HEK293 (cell line): ENCODE measurements at regions not wholly inside any gene's neighbourhood (a gene's known extent, or its start where the extent isn't known, plus 50 kb on each side); places are given as distances from the start of the nearest gene placed in this dataset.

Experiments
- CTCF ChIA-PET: fragments of 350-600 bp; formaldehyde crosslinking; extraction: SDS; loops from one replicate; lab custom pipeline; 2021; ENCODE audit warnings: antibody characterized with exemption; lab: Yijun Ruan, JAX
- POLR2A ChIA-PET: fragments of 300-600 bp; formaldehyde crosslinking; extraction: SDS; loops from one replicate; lab custom pipeline; 2020; ENCODE audit warnings: antibody characterized with exemption, inconsistent platforms; lab: Yijun Ruan, JAX
- H3K27ac ChIP-seq: fragments of 200-500 bp; sonication (Bioruptor generic); 2 replicates; pipeline ENCODE4 v1.5.1; 2014; ENCODE audit warnings: low read depth, low read length, control low read depth, inconsistent platforms; ENCODE audit errors: extremely low read depth
- H3K36me3 ChIP-seq, 2 experiments: fragments of 200-500 bp in 1 of 2; sonication (Bioruptor generic) in 1 of 2; 1 replicate in 1 of 2; 2 replicates in 1 of 2; pipeline ENCODE4 v1.5.1; 2014 to 2017; ENCODE audit warnings: inconsistent platforms in 2 of 2, low read length in 2 of 2; ENCODE audit not compliant: control insufficient read depth in 2 of 2, insufficient read depth in 1 of 2
- H3K4me1 ChIP-seq: fragments of 200-500 bp; sonication (Bioruptor generic); 2 replicates; pipeline ENCODE4 v1.5.1; 2014; ENCODE audit warnings: mild to moderate bottlenecking, low read length, inconsistent platforms; ENCODE audit not compliant: control insufficient read depth, insufficient read depth
- H3K4me3 ChIP-seq: 2 replicates; pipeline ENCODE4 v1.5.1; 2011; ENCODE audit warnings: low read depth, mild to moderate bottlenecking, control low read depth, low read length, moderate library complexity
- H3K9me3 ChIP-seq: fragments of 200-500 bp; sonication (Bioruptor generic); 2 replicates; pipeline ENCODE4 v1.5.1; 2014; ENCODE audit warnings: low read depth, low read length, inconsistent platforms; ENCODE audit not compliant: control insufficient read depth, insufficient read depth
- GLI2 ChIP-seq: fragments of 450-650 bp; formaldehyde crosslinking; IDR thresholded peaks from 2 replicates; pipeline ENCODE4; 2017; ENCODE audit warnings: missing biosample characterization, missing genetic modification characterization, low read depth, borderline replicate concordance
- GLIS1 ChIP-seq: fragments of 450-650 bp; formaldehyde crosslinking; IDR thresholded peaks from 2 replicates; pipeline ENCODE4 v1.5.1; 2016; ENCODE audit warnings: missing biosample characterization, missing genetic modification characterization
- GLIS2 ChIP-seq: fragments of 450-650 bp; formaldehyde crosslinking; IDR thresholded peaks from 2 replicates; pipeline ENCODE4 v1.5.1; 2016; ENCODE audit warnings: missing biosample characterization, missing genetic modification characterization
- MEIS1 ChIP-seq: sonication (generic); formaldehyde crosslinking; IDR thresholded peaks from 2 replicates; pipeline ENCODE4 v1.8.1; 2022; ENCODE audit warnings: missing genetic modification reagents, mild to moderate bottlenecking, borderline replicate concordance
- ZNF138 ChIP-seq: fragments of 450-650 bp; formaldehyde crosslinking; IDR thresholded peaks from 2 replicates; pipeline ENCODE4 v1.5.1; 2016; ENCODE audit warnings: missing biosample characterization, missing genetic modification characterization, borderline replicate concordance
- ZNF211 ChIP-seq: fragments of 450-650 bp; formaldehyde crosslinking; IDR thresholded peaks from 2 replicates; pipeline ENCODE4 v1.5.1; 2016; ENCODE audit warnings: low read depth, missing biosample characterization, missing genetic modification characterization
- ZNF23 ChIP-seq: fragments of 450-650 bp; formaldehyde crosslinking; IDR thresholded peaks from 2 replicates; pipeline ENCODE4 v1.5.1; 2016; ENCODE audit warnings: missing biosample characterization, missing genetic modification characterization, borderline replicate concordance
- ZNF24 ChIP-seq: fragments of 450-650 bp; formaldehyde crosslinking; IDR thresholded peaks from 2 replicates; pipeline ENCODE4 v1.5.1; 2016; ENCODE audit warnings: missing biosample characterization, missing genetic modification characterization
- ZNF248 ChIP-seq: fragments of 450-650 bp; formaldehyde crosslinking; IDR thresholded peaks from 2 replicates; pipeline ENCODE4 v1.5.1; 2017; ENCODE audit warnings: missing biosample characterization, missing genetic modification characterization
- ZNF354C ChIP-seq: fragments of 450-650 bp; formaldehyde crosslinking; IDR thresholded peaks from 2 replicates; pipeline ENCODE4 v1.5.1; 2016; ENCODE audit warnings: missing biosample characterization, missing genetic modification characterization, low read depth, borderline replicate concordance
- ZNF391 ChIP-seq: fragments of 450-650 bp; formaldehyde crosslinking; IDR thresholded peaks from 2 replicates; pipeline ENCODE4 v1.5.1; 2016; ENCODE audit warnings: low read depth, missing biosample characterization, missing genetic modification characterization, borderline replicate concordance
- ZNF426 ChIP-seq: fragments of 450-650 bp; formaldehyde crosslinking; IDR thresholded peaks from 2 replicates; pipeline ENCODE4 v1.5.1; 2017; ENCODE audit warnings: missing biosample characterization, missing genetic modification characterization, mild to moderate bottlenecking, inconsistent platforms, moderate library complexity
- ZNF548 ChIP-seq: fragments of 450-650 bp; formaldehyde crosslinking; IDR thresholded peaks from 2 replicates; pipeline ENCODE4 v1.5.1; 2016; ENCODE audit warnings: missing biosample characterization, missing genetic modification characterization
- ZNF555 ChIP-seq: fragments of 450-650 bp; formaldehyde crosslinking; conservative IDR thresholded peaks from 2 replicates; pipeline ENCODE4 v1.5.1; 2017; ENCODE audit warnings: missing biosample characterization, mild to moderate bottlenecking, missing genetic modification characterization, inconsistent platforms
- ZNF561 ChIP-seq: fragments of 450-650 bp; IDR thresholded peaks from 2 replicates; pipeline ENCODE4 v1.5.1; 2018; ENCODE audit warnings: missing biosample characterization, missing genetic modification characterization, borderline replicate concordance
- ZNF660 ChIP-seq: fragments of 450-650 bp; IDR thresholded peaks from 2 replicates; pipeline ENCODE4 v1.5.1; 2018; ENCODE audit warnings: missing biosample characterization, mild to moderate bottlenecking, missing genetic modification characterization
- ZNF76 ChIP-seq: fragments of 450-650 bp; formaldehyde crosslinking; IDR thresholded peaks from 2 replicates; pipeline ENCODE4; 2016; ENCODE audit warnings: low read depth, missing biosample characterization, missing genetic modification characterization, borderline replicate concordance
- ZXDB ChIP-seq: fragments of 450-650 bp; formaldehyde crosslinking; IDR thresholded peaks from 2 replicates; pipeline ENCODE4 v1.5.1; 2016; ENCODE audit warnings: missing biosample characterization, missing genetic modification characterization
- TF ChIP-seq, protein P1 (sequence below): fragments of 450-650 bp; formaldehyde crosslinking; IDR thresholded peaks from 2 replicates; pipeline ENCODE4 v1.5.1; 2016; ENCODE audit warnings: missing biosample characterization, missing genetic modification characterization
- TF ChIP-seq, protein P2 (sequence below): fragments of 450-650 bp; formaldehyde crosslinking; IDR thresholded peaks from 2 replicates; pipeline ENCODE4 v1.5.1; 2016; ENCODE audit warnings: missing biosample characterization, missing genetic modification characterization
- TF ChIP-seq, protein P3 (sequence below): fragments of 450-650 bp; formaldehyde crosslinking; IDR thresholded peaks from 2 replicates; pipeline ENCODE4 v1.5.1; 2016; ENCODE audit warnings: missing biosample characterization, missing genetic modification characterization
- TF ChIP-seq, protein P4 (sequence below): fragments of 450-650 bp; formaldehyde crosslinking; IDR thresholded peaks from 2 replicates; pipeline ENCODE4 v1.5.1; 2016; ENCODE audit warnings: missing biosample characterization, missing genetic modification characterization
- TF ChIP-seq, protein P5 (sequence below): fragments of 450-650 bp; formaldehyde crosslinking; IDR thresholded peaks from 2 replicates; pipeline ENCODE4 v1.5.1; 2016; ENCODE audit warnings: missing biosample characterization, missing genetic modification characterization

DNA sequence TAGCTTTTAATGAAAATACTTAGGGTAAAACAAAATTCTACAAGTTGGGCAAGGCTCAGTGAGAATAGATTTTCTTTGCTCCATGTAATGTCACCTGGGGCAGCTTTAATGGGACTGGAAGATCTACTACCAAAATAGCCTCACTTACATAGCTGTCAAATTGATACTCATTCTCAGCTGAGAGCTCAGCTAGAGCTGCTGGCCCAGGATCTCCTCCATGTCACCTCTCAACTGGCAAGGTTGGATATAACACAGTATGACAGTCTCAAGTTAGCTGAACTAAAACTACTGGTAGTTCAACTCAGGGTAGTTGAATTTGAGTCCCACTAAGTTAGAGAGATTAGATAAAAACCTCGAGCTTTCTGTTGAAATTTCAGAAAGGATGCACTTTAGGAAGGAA, 218.5 kb upstream of the PLSCR5 start:
- CTCF ChIA-PET: no interaction called here
- Histone ChIP-seq H3K9me3 (no peaks in the 10 kb centered on the region), H3K36me3 (no peaks in the 10 kb centered on the region), H3K27ac (no peak overlapping the region), H3K4me1 (no peaks in the 10 kb centered on the region), H3K4me3 (no peak overlapping the region)
- TF ChIP-seq ZNF211 (tag by site-specific recombination): no peak
- TF ChIP-seq ZNF248 (tag by site-specific recombination): no peak
- TF ChIP-seq ZNF555 (tag by site-specific recombination): no peak
- TF ChIP-seq ZNF24 (tag by site-specific recombination): no peak
- no peak for TF ChIP-seq ZNF23
- no peak for TF ChIP-seq ZNF354C (tag by site-specific recombination)
- no peak for TF ChIP-seq ZNF76 (tag by site-specific recombination)
- TF ChIP-seq GLIS1 (tag by site-specific recombination): no peak
- no peak for TF ChIP-seq ZNF391 (tag by site-specific recombination)
- TF ChIP-seq, protein P1, sequence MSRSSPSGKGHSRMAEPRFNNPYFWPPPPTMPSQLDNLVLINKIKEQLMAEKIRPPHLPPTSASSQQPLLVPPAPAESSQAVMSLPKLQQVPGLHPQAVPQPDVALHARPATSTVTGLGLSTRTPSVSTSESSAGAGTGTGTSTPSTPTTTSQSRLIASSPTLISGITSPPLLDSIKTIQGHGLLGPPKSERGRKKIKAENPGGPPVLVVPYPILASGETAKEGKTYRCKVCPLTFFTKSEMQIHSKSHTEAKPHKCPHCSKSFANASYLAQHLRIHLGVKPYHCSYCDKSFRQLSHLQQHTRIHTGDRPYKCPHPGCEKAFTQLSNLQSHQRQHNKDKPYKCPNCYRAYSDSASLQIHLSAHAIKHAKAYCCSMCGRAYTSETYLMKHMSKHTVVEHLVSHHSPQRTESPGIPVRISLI (tag by site-specific recombination): no peak
- TF ChIP-seq, protein P2, sequence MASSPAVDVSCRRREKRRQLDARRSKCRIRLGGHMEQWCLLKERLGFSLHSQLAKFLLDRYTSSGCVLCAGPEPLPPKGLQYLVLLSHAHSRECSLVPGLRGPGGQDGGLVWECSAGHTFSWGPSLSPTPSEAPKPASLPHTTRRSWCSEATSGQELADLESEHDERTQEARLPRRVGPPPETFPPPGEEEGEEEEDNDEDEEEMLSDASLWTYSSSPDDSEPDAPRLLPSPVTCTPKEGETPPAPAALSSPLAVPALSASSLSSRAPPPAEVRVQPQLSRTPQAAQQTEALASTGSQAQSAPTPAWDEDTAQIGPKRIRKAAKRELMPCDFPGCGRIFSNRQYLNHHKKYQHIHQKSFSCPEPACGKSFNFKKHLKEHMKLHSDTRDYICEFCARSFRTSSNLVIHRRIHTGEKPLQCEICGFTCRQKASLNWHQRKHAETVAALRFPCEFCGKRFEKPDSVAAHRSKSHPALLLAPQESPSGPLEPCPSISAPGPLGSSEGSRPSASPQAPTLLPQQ (tag by site-specific recombination): no peak
- TF ChIP-seq, protein P3, sequence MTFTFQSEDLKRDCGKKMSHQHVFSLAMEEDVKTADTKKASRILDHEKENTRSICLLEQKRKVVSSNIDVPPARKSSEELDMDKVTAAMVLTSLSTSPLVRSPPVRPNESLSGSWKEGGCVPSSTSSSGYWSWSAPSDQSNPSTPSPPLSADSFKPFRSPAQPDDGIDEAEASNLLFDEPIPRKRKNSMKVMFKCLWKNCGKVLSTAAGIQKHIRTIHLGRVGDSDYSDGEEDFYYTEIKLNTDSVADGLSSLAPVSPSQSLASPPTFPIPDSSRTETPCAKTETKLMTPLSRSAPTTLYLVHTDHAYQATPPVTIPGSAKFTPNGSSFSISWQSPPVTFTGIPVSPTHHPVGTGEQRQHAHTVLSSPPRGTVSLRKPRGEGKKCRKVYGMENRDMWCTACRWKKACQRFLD (tag by site-specific recombination): no peak
- no peak for TF ChIP-seq ZNF561 (tag by site-specific recombination)
- no peak for TF ChIP-seq ZNF138 (tag by site-specific recombination)
- TF ChIP-seq, protein P4, sequence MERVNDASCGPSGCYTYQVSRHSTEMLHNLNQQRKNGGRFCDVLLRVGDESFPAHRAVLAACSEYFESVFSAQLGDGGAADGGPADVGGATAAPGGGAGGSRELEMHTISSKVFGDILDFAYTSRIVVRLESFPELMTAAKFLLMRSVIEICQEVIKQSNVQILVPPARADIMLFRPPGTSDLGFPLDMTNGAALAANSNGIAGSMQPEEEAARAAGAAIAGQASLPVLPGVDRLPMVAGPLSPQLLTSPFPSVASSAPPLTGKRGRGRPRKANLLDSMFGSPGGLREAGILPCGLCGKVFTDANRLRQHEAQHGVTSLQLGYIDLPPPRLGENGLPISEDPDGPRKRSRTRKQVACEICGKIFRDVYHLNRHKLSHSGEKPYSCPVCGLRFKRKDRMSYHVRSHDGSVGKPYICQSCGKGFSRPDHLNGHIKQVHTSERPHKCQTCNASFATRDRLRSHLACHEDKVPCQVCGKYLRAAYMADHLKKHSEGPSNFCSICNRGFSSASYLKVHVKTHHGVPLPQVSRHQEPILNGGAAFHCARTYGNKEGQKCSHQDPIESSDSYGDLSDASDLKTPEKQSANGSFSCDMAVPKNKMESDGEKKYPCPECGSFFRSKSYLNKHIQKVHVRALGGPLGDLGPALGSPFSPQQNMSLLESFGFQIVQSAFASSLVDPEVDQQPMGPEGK (tag by site-specific recombination): no peak
- TF ChIP-seq ZNF660 (tag by site-specific recombination): no peak
- no peak for TF ChIP-seq GLIS2
- POLR2A ChIA-PET: no interaction called here

DNA sequence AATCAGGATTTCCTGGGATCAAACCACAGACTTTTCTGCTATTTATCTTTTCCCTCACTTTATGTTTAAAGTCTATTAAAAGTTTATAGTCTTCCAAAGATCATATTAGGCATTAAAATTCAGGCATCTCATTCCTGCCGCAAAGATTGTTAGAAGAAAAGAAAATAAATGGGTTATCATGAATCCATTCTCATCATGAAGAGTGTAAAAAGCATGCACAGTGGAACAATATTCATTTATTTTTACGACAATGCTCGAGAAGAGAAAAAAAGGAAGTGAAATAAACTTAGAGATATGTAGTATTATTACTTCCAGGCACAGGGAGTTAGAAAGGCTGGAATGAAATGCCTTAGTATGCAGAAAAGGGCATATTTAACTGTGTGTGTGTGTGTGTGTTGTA, 213.7 kb upstream of the PLSCR5 start:
- H3K9me3 ChIP-seq: no peaks in the 10 kb centered on the region
- no peak overlapping the region for H3K4me3 ChIP-seq
- ChIA-PET CTCF (no interaction called here), POLR2A (no interaction called here)
- TF ChIP-seq GLI2 (tag by site-specific recombination) (no peak), ZNF548 (tag by site-specific recombination) (no peak), ZXDB (no peak), MEIS1 (CRISPR knock-in tag) (no peak), ZNF426 (tag by site-specific recombination) (no peak)
- TF ChIP-seq, protein P5, sequence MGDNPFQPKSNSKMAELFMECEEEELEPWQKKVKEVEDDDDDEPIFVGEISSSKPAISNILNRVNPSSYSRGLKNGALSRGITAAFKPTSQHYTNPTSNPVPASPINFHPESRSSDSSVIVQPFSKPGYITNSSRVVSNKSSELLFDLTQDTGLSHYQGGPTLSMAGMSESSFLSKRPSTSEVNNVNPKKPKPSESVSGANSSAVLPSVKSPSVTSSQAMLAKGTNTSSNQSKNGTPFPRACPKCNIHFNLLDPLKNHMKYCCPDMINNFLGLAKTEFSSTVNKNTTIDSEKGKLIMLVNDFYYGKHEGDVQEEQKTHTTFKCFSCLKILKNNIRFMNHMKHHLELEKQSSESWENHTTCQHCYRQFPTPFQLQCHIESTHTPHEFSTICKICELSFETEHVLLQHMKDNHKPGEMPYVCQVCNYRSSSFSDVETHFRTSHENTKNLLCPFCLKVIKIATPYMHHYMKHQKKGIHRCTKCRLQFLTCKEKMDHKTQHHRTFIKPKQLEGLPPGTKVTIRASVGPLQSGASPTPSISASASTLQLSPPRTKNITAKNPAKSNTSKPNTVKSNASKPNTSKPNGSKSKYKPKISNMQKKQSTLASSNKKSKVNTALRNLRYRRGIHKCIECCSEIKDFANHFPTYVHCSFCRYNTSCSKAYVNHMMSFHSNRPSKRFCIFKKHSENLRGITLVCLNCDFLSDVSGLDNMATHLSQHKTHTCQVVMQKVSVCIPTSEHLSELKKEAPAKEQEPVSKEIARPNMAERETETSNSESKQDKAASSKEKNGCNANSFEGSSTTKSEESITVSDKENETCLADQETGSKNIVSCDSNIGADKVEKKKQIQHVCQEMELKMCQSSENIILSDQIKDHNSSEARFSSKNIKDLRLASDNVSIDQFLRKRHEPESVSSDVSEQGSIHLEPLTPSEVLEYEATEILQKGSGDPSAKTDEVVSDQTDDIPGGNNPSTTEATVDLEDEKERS (tag by site-specific recombination): no peak
- no peaks in the 10 kb centered on the region for H3K4me1 ChIP-seq
- H3K27ac ChIP-seq: no peak overlapping the region
- no peaks in the 10 kb centered on the region for H3K36me3 ChIP-seq
